HCT116 (cell line): ENCODE measurements at regions not wholly inside any gene's neighbourhood (a gene's known extent, or its start where the extent isn't known, plus 50 kb on each side); places are given as distances from the start of the nearest gene placed in this dataset.

Experiments used
- ATAC-seq: fragments of 200-7000 bp; cut with Tn5 transposase; 2 replicates; pipeline ENCODE4 v1.9.1; 2020; ENCODE audit warnings: mild to moderate bottlenecking, moderate library complexity
- BruUV-seq: library from RNA; stranded (reverse); fragments of 400-500 nt; replicated peaks from 2 replicates; lab custom pipeline; 2021; lab: Mats Ljungman, UMichigan
- CTCF ChIA-PET: fragments of 300-600 bp; sonication (Branson Sonifier 250); formaldehyde crosslinking; loops from one replicate; lab custom pipeline; 2021; ENCODE audit warnings: antibody characterized with exemption; lab: Charles Lee
- POLR2A ChIA-PET: fragments of 300-600, 350-600 bp; sonication (Branson Sonifier 250); formaldehyde crosslinking; loops from one replicate; lab custom pipeline; 2021; ENCODE audit warnings: antibody characterized with exemption; lab: Charles Lee
- RAD21 ChIA-PET, 2 experiments: fragments of 300-600 bp; sonication (Branson Sonifier 250); formaldehyde crosslinking; loops; one replicate each; lab custom pipeline; 2023; ENCODE audit warnings: low total read pairs in 2 of 2; ENCODE audit not compliant: uncharacterized antibody in 2 of 2, unreplicated experiment in 2 of 2, low non-redundant PET in 1 of 2; lab: Charles Lee
- DNase-seq: peaks from one replicate; pipeline ENCODE4 v3.0.0-alpha.2; 2010; ENCODE audit warnings: low read depth, low spot score
- H2AFZ ChIP-seq: fragments of 200-600 bp; shearing (Covaris generic), sonication (generic); 2 replicates; pipeline ENCODE4 v1.6.1; 2017; ENCODE audit warnings: low read depth, mixed run types, mixed read lengths, antibody characterized with exemption, low read length; ENCODE audit not compliant: poor library complexity, severe bottlenecking
- H3K27ac ChIP-seq: 2 replicates; pipeline ENCODE4 v1.5.1; 2012; ENCODE audit warnings: low read depth, low read length
- H3K27me3 ChIP-seq: fragments of 200-600 bp; sonication (generic); 2 replicates; pipeline ENCODE4 v1.6.1; 2016; ENCODE audit warnings: mixed run types, low read length, mixed read lengths; ENCODE audit not compliant: insufficient read depth
- H3K36me3 ChIP-seq, 2 experiments: fragments of 200-500 bp in 1 of 2; fragments of 200-600 bp in 1 of 2; sonication (Bioruptor generic) in 1 of 2; sonication (generic) in 1 of 2; 2 replicates each; pipeline versions ENCODE4 v1.5.1 to v1.6.1; 2014 to 2016; ENCODE audit warnings: low read length in 2 of 2, inconsistent platforms in 1 of 2, mixed read lengths in 1 of 2, mixed run types in 1 of 2; ENCODE audit not compliant: insufficient read depth in 2 of 2, control insufficient read depth in 1 of 2
- H3K4me1 ChIP-seq, 2 experiments: fragments of 200-600 bp in 1 of 2; sonication (generic) in 1 of 2; 2 replicates each; pipeline versions ENCODE4 v1.5.1 to v1.6.1; 2012 to 2017; ENCODE audit warnings: low read length in 2 of 2, inconsistent platforms in 1 of 2, mild to moderate bottlenecking in 1 of 2, mixed read lengths in 1 of 2, mixed run types in 1 of 2, moderate library complexity in 1 of 2; ENCODE audit not compliant: insufficient read depth in 2 of 2, control insufficient read depth in 1 of 2
- H3K4me2 ChIP-seq: fragments of 200-600 bp; sonication (generic); 2 replicates; pipeline ENCODE4 v1.6.1; 2017; ENCODE audit warnings: mixed run types, low read length, mixed read lengths
- H3K4me3 ChIP-seq, 2 experiments: fragments of 200-600 bp in 1 of 2; sonication (generic) in 1 of 2; replicated peaks in 1 of 2; 2 replicates each; pipeline ENCODE4 v1.5.1; 2011 to 2016; ENCODE audit warnings: low read length in 2 of 2, control low read depth in 1 of 2, low read depth in 1 of 2, mild to moderate bottlenecking in 1 of 2, mixed read lengths in 1 of 2, mixed run types in 1 of 2
- H3K79me2 ChIP-seq: fragments of 200-600 bp; sonication (generic); 2 replicates; pipeline ENCODE4 v1.6.1; 2017; ENCODE audit warnings: mild to moderate bottlenecking, mixed run types, low read length, moderate library complexity, mixed read lengths; ENCODE audit not compliant: insufficient read depth
- H3K9ac ChIP-seq: fragments of 200-600 bp; sonication (generic); 2 replicates; pipeline ENCODE4 v1.6.1; 2016; ENCODE audit warnings: low read length, mixed read lengths
- H3K9me2 ChIP-seq: fragments of 200-600 bp; sonication (generic), shearing (Covaris generic); 2 replicates; pipeline ENCODE4 v1.6.1; 2017; ENCODE audit warnings: mixed run types, mild to moderate bottlenecking, moderate library complexity; ENCODE audit not compliant: insufficient read depth
- H3K9me3 ChIP-seq, 2 experiments: fragments of 200-500 bp in 1 of 2; fragments of 200-600 bp in 1 of 2; sonication (Bioruptor generic) in 1 of 2; sonication (generic) in 1 of 2; 2 replicates each; pipeline ENCODE4 v1.6.1; 2014 to 2017; ENCODE audit warnings: low read length in 2 of 2, mixed read lengths in 2 of 2, inconsistent platforms in 1 of 2, low read depth in 1 of 2, mild to moderate bottlenecking in 1 of 2, mixed run types in 1 of 2, moderate library complexity in 1 of 2; ENCODE audit not compliant: control insufficient read depth in 1 of 2, insufficient read depth in 1 of 2
- H4K20me1 ChIP-seq: fragments of 200-600 bp; sonication (generic), shearing (Covaris generic); 2 replicates; pipeline ENCODE4 v1.6.1; 2017; ENCODE audit warnings: mixed run types, mild to moderate bottlenecking, moderate library complexity; ENCODE audit not compliant: insufficient read depth
- CBX3 ChIP-seq: IDR thresholded peaks from 2 replicates; pipeline ENCODE4 v1.6.1; 2012; ENCODE audit warnings: low read depth
- CEBPB ChIP-seq: IDR thresholded peaks from 2 replicates; pipeline ENCODE4 v1.6.1; 2012; ENCODE audit warnings: low read depth
- EGR1 ChIP-seq: IDR thresholded peaks from 2 replicates; pipeline ENCODE4 v1.6.1; 2012; ENCODE audit warnings: low read depth
- EZH2 ChIP-seq: fragments of 200-600 bp; sonication (generic); IDR thresholded peaks from 2 replicates; pipeline ENCODE4 v1.6.1; 2017; ENCODE audit warnings: antibody characterized with exemption, mixed run types
- JUND ChIP-seq: IDR thresholded peaks from 2 replicates; pipeline ENCODE4 v1.6.1; 2012
- POLR2A ChIP-seq: IDR thresholded peaks from 2 replicates; pipeline ENCODE4 v1.7.0; 2011; ENCODE audit warnings: borderline replicate concordance; ENCODE audit not compliant: insufficient read depth, insufficient read length; ENCODE audit errors: extremely low read depth
- POLR2AphosphoS5 ChIP-seq: IDR thresholded peaks from 2 replicates; pipeline ENCODE4 v1.6.1; 2011; ENCODE audit warnings: mild to moderate bottlenecking, low read depth, low read length, moderate library complexity
- RAD21 ChIP-seq: IDR thresholded peaks from 2 replicates; pipeline ENCODE4 v1.6.1; 2012; ENCODE audit warnings: low read depth, mild to moderate bottlenecking
- SIN3A ChIP-seq: IDR thresholded peaks from 2 replicates; pipeline ENCODE4 v1.6.1; 2012; ENCODE audit warnings: low read depth
- SP1 ChIP-seq: IDR thresholded peaks from 2 replicates; pipeline ENCODE4 v1.6.1; 2012; ENCODE audit warnings: low read depth
- TCF7L2 ChIP-seq: IDR thresholded peaks from 2 replicates; pipeline ENCODE4 v1.7.0; 2011; ENCODE audit warnings: borderline replicate concordance, inconsistent platforms; ENCODE audit not compliant: insufficient read depth, insufficient read length; ENCODE audit errors: extremely low read depth
- YY1 ChIP-seq: IDR thresholded peaks from 2 replicates; pipeline ENCODE4 v1.6.1; 2011; ENCODE audit warnings: low read length, low read depth, moderate library complexity, mild to moderate bottlenecking; ENCODE audit not compliant: insufficient replicate concordance; ENCODE audit errors: extremely low read depth
- ZFX ChIP-seq: fragments of 450-650 bp; IDR thresholded peaks from 2 replicates; pipeline ENCODE4 v1.6.1; 2017
- intact Hi-C: fragments of 100-400 bp; cut with micrococcal nuclease; formaldehyde crosslinking; loops from 2 replicates; pipeline ENCODE4 v1.10.0; 2022
- TF ChIP-seq, protein P1 (sequence below): IDR thresholded peaks from 2 replicates; pipeline ENCODE4 v1.6.1; 2012

DNA sequence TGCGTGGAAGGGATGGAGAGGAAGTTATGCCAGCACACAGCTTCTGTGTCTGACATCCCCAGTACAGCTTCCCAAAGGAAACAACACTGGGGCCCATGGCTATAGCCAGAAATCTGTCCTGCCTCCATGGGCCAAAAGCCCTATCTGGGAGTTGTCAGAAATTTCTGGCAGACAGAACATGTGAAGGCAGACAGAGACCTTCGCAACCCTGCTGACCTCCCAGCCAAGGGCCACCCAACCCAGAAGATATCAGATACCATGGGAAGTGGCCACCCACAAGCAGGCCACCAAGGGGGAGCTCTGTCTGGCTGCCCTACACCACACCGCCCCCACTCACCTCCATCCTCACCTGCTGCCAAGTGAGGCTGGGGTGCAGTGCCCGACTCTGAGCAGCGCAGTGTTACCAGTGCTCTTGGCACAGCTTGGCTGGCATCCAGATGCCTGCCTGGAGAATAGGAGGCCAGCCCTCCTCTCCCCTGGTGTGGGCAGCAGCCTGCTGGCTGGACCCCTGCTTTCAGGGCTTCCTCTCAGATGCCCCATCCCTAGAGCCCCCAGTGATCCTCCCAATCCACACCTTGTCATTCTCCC, 61.6 kb upstream of the NEURL1B start:
- H3K36me3 ChIP-seq = no peaks in the 10 kb centered on the region
- H3K9me3 ChIP-seq = no peaks in the 10 kb centered on the region
- H3K27ac ChIP-seq = no peak overlapping the region
- H3K4me1 ChIP-seq = no peaks in the 10 kb centered on the region
- TF ChIP-seq SP1 (no peak), RAD21 (no peak), TCF7L2 (no peak), CBX3 (no peak), YY1 (no peak), ZFX (no peak), EGR1 (no peak), POLR2AphosphoS5 (no peak)
- TF ChIP-seq, protein P1, sequence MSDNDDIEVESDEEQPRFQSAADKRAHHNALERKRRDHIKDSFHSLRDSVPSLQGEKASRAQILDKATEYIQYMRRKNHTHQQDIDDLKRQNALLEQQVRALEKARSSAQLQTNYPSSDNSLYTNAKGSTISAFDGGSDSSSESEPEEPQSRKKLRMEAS = no peak
- no peak overlapping the region for H2AFZ ChIP-seq
- H3K9ac ChIP-seq = no peak overlapping the region
- no TSS peak for BruUV-seq
- no peaks in the 10 kb centered on the region for H3K9me2 ChIP-seq
- CTCF ChIA-PET = no interaction called here
- RAD21 ChIA-PET = no interaction called here
- H3K4me3 ChIP-seq = no peak overlapping the region
- 0 out of 2 replicates have a peak, but pooled peaks cover 6% of the 10 kb centered on the region for H3K27me3 ChIP-seq
- ATAC-seq = no peak
- POLR2A ChIA-PET = no interaction called here
- H3K4me2 ChIP-seq = no peak overlapping the region
- no peak for DNase-seq
- H3K79me2 ChIP-seq = no peaks in the 10 kb centered on the region
- intact Hi-C loops = no loop called here
- no peaks in the 10 kb centered on the region for H4K20me1 ChIP-seq

DNA sequence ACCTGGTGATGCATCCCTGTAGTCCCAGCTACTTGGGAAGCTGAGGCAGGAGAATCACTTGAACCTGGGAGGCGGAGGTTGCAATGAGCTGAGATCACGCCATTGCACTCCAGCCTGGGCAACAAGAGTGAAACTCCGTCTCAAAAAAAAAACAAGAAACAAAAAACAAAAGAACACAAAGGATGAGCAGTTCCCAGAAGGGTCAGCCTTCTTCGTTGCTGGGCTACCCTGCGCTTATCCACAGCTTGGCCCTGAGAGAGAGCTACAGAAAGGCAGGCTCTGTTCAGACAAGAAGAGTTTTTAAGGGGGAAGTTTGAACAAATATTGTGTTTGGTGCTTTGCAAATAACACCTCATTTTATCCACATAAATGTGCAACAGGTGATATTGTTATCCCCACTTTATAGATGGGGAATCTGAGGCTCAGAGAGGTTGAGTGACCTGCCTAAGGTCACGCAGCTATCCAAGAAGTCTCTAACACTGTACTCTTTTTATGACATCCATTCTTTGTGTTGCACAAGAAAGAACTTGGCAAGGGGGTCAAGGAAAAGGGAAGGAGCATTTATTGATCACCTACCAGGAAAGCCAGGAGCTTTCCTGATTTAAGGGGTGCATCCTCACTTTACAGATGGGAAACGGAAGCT, 63.7 kb upstream of the NEURL1B start:
- CTCF ChIA-PET = no interaction called here
- TF ChIP-seq TCF7L2 = no peak
- TF ChIP-seq POLR2A = no peak
- no peak for TF ChIP-seq EZH2
- TF ChIP-seq SIN3A = no peak
- no peak for TF ChIP-seq JUND
- TF ChIP-seq ZFX = no peak
- TF ChIP-seq, protein P1 = no peak
- no peak for TF ChIP-seq CEBPB
- TF ChIP-seq POLR2AphosphoS5 = no peak
- TF ChIP-seq, all 23 proteins: peak for 0
- Histone ChIP-seq H3K36me3 (no peaks in the 10 kb centered on the region), H4K20me1 (no peaks in the 10 kb centered on the region), H3K9me3 (no peaks in the 10 kb centered on the region), H3K9ac (no peak overlapping the region), H3K27me3 (no peaks in the 10 kb centered on the region), H3K4me1 (no peaks in the 10 kb centered on the region), H3K4me2 (no peak overlapping the region), H3K79me2 (no peaks in the 10 kb centered on the region), H2AFZ (no peak overlapping the region), H3K27ac (no peak overlapping the region), H3K9me2 (no peaks in the 10 kb centered on the region), H3K4me3 (no peak overlapping the region)
- ChIA-PET RAD21 (no interaction called here), POLR2A (interaction anchor here (1.4 kb wide), 1 partner anchor 15 kb away, joined by 3 read pairs; no protein-coding TSS in a partner anchor)
- ATAC-seq (no peak), DNase-seq (no peak)
- no TSS peak for BruUV-seq
- intact Hi-C loops = no loop called here
